ENCODE measurements at regions not wholly inside any gene's neighbourhood (a gene's known extent, or its start where the extent isn't known, plus 50 kb on each side); places are given as distances from the start of the nearest gene placed in this dataset.
"Not testable (repeated sequence)": the region's sequence is repeated elsewhere in the genome, so short reads cannot be mapped to it uniquely, and the experiment has no call there.

- peak in 1 of 3 donors; percentile 54 for DNase-seq (ENCODE audit: low read depth in 3 of 3, low spot score in 2 of 3)
Measured at GRCh38 chr18:8912348-8913326, 189.9 kb upstream of the NDUFV2 start.

- not testable (repeated sequence) for DNase-seq (ENCODE audit: low read depth in 3 of 3, low spot score in 2 of 3)
Measured at GRCh38 chr18:8913606-8914403, 188.7 kb upstream of the NDUFV2 start.

- DNase-seq (ENCODE audit: low read depth in 3 of 3, low spot score in 2 of 3): not testable (repeated sequence)
Measured at GRCh38 chr18:8914404-8915264, 187.9 kb upstream of the NDUFV2 start.

GRCh38 chr18:8920856-8921787 lies 181.4 kb upstream of the NDUFV2 start:
- not testable (repeated sequence) for DNase-seq (ENCODE audit: low read depth in 3 of 3, low spot score in 2 of 3)

GRCh38 chr18:8926464-8926863 lies 176.0 kb upstream of the NDUFV2 start:
- DNase-seq (ENCODE audit: low read depth in 3 of 3, low spot score in 2 of 3): no peak

GRCh38 chr18:8928044-8928443 lies 174.5 kb upstream of the NDUFV2 start:
- DNase-seq (ENCODE audit: low read depth in 3 of 3, low spot score in 2 of 3): no peak

GRCh38 chr18:8928847-8929780 lies 173.4 kb upstream of the NDUFV2 start:
- no peak for DNase-seq (ENCODE audit: low read depth in 3 of 3, low spot score in 2 of 3)

GRCh38 chr18:8930990-8931616 lies 171.4 kb upstream of the NDUFV2 start:
- no peak for DNase-seq (ENCODE audit: low read depth in 3 of 3, low spot score in 2 of 3)

GRCh38 chr18:8932866-8933265 lies 169.6 kb upstream of the NDUFV2 start:
- DNase-seq (ENCODE audit: low read depth in 3 of 3, low spot score in 2 of 3): no peak

GRCh38 chr18:8933714-8934284 lies 168.7 kb upstream of the NDUFV2 start:
- no peak for DNase-seq (ENCODE audit: low read depth in 3 of 3, low spot score in 2 of 3)

GRCh38 chr18:8935346-8935745 lies 167.2 kb upstream of the NDUFV2 start:
- not testable (repeated sequence) for DNase-seq (ENCODE audit: low read depth in 3 of 3, low spot score in 2 of 3)

- no peak for DNase-seq (ENCODE audit: low read depth in 3 of 3, low spot score in 2 of 3)
Measured at GRCh38 chr18:8936619-8937018, 165.9 kb upstream of the NDUFV2 start.

GRCh38 chr18:8937160-8938094 lies 165.1 kb upstream of the NDUFV2 start:
- DNase-seq (ENCODE audit: low read depth in 3 of 3, low spot score in 2 of 3): no peak

GRCh38 chr18:8938817-8939216 lies 163.7 kb upstream of the NDUFV2 start:
- no peak for DNase-seq (ENCODE audit: low read depth in 3 of 3, low spot score in 2 of 3)

GRCh38 chr18:8942021-8942908 lies 160.2 kb upstream of the NDUFV2 start:
- DNase-seq (ENCODE audit: low read depth in 3 of 3, low spot score in 2 of 3): no peak
